GM18868 (cell line): ENCODE measurements at regions not wholly inside any gene's neighbourhood (a gene's known extent, or its start where the extent isn't known, plus 50 kb on each side); places are given as distances from the start of the nearest gene placed in this dataset.
"Not testable (repeated sequence)": the region's sequence is repeated elsewhere in the genome, so short reads cannot be mapped to it uniquely, and the experiment has no call there.

Source experiments
- ATAC-seq: cut with Tn5 transposase; IDR thresholded peaks from one replicate; pipeline ENCODE4 v1.9.1; 2021; ENCODE audit warnings: mild to moderate bottlenecking, moderate library complexity; ENCODE audit not compliant: unreplicated experiment

DNA sequence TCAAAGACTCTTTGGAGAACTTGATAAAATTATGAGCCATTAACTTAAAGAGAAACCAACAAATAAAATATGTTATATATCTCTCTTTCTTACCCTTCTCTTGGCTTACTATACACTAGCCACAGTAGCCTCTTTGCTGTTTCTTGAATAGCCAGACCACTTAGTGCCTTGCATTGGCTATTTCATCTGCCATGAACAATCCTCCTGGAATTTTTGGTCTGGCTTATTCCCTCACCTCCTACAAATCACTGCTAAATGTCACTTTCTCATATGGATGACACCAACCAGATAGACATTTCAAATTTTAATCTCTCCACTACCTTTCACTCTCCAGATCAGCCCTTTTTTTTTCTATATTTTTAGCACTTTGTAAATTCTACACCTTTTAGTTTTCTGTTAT lies 1581.7 kb downstream of the EFNA5 start:
- ATAC-seq: no peak

DNA sequence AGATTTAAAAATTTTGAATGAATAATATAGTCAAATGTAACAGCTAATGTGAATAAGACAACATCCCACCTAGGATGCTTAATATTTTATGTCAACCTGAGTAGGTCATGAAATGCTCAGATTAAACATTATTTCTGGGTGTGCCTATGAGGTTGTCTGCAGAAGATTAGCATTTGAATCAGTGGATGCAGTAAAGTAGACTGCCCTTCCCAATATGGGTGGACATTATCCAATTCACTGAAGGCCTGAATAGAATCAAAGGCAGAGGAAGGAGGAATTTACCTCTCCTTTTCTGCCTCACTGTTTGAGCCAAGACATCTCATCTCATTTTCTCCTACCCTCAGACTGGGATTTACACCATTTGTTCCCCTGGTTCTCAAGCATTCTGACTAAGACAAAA lies 1582.3 kb downstream of the EFNA5 start:
- ATAC-seq: no peak

DNA sequence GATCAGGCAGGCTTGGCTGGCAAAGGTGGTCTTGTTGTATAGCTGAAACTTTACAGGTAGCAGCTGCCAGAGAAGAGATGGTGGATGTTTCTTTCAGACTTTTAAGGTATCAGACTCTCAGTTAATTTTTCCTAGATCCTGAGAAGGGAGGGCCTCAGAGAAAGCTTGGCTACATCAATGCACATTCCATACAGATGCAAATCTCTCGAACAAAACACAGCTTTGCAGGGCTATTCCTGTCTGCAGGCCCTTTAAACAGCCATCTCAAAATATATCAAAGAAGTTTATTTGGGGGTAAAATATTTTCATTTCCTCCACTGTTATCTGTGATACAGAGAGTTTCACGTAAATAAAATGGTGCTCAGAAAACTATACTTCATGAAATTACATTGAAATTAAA lies 1584.4 kb downstream of the EFNA5 start:
- ATAC-seq: no peak

DNA sequence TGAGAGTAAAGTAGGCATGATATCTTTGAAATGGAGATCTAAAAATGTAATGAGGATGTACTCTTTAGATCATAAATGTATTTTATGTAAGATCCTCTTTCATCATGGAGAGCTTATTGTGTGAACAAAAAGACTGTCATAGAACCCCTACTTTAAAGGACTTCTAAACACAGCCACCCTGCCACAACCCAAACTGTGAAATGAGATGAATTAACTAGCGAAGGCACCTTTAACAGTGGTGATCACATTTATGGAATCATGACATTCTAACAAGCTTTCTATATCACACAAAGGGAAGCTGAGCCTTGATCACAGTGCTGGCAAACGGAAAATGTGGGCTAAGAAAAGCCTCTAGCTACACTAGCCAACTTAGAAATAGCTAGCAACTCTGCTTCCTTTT lies 1585.2 kb downstream of the EFNA5 start:
- ATAC-seq: no peak

GRCh38 chr5:106085136-106085535 lies 1585.6 kb downstream of the EFNA5 start:
- no peak for ATAC-seq

GRCh38 chr5:106080535-106080934 lies 1590.2 kb downstream of the EFNA5 start:
- ATAC-seq: no peak

- ATAC-seq: no peak
Measured at GRCh38 chr5:106076655-106077054, 1594.1 kb downstream of the EFNA5 start.

GRCh38 chr5:106072208-106072607 lies 1598.5 kb downstream of the EFNA5 start:
- ATAC-seq: no peak

GRCh38 chr5:106047341-106047740 lies 1623.4 kb downstream of the EFNA5 start:
- ATAC-seq: no peak

- ATAC-seq: not testable (repeated sequence)
Measured at GRCh38 chr5:106032069-106032468, 1638.7 kb downstream of the EFNA5 start.

DNA sequence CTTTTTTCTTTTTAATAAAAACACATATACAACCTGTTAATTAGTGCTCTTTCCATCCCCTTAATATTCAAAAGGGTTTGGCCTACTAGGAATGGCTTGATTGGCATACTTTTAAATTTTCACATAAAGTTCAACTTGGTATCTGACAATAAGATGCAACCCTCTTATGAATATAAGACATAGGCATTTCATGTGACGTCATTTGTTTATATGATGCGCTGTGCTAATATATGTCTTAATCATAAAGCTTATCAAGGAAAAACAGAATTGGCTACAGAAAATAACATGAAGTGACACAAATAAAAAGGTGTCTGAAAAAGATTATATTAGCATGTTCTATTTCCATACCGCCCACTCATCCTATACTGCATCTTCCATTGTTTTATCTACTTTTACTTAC lies 1642.4 kb downstream of the EFNA5 start:
- no peak for ATAC-seq

DNA sequence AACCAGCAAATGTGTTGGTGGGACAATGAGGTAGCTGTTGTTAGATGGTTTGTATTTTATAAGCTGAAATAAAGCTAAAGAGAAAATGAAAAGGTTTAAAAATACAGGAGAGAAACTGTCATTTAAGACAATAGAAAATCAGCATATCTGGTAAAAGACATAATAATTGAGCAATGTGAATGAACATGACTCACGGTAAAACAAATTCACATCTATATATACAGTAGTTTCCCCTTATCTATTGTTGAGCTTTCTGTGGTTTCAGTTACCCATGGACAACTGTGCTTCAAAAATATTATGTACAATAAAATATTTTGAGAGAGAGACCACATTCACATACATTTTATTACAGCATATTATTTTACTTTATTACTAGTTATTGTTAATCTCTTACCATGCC lies 1649.8 kb downstream of the EFNA5 start:
- no peak for ATAC-seq

GRCh38 chr5:106019261-106019660 lies 1651.5 kb downstream of the EFNA5 start:
- ATAC-seq: no peak

DNA sequence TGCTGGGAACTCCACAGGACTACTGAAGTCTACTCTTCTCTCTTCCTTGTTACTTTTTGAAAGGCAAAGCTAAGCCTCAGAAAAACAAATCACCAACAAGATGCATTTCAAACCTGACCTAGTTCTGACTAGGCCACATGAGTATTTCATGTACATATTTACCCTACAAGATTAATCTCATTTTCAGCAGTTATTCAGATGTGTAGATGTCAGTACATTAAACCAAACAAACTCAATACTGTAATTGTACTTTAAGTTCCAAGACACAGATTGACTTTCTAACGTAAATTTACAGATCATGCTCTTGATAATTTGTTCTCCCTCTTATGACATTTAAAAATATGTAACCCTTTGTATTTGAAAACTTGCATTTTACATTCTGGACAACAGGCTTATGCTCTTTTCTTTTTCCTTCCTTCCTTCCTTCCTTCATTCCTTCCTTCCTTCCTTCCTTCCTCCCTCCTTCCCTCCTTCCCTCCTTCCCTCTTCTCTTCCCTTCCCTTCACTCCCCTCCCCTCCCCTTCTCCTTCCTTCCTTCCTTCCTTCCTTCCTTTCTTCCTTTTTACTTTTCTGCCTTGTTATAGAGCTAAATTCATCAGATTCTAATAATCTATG lies 1653.4 kb downstream of the EFNA5 start:
- ATAC-seq: no peak

- no peak for ATAC-seq
Measured at GRCh38 chr5:106014262-106014661, 1656.5 kb downstream of the EFNA5 start.

- peak; percentile 79 for ATAC-seq
Measured at GRCh38 chr5:106006242-106006641, 1664.5 kb downstream of the EFNA5 start.

- ATAC-seq: not testable (repeated sequence)
Measured at GRCh38 chr5:105998991-105999390, 1671.7 kb downstream of the EFNA5 start.

DNA sequence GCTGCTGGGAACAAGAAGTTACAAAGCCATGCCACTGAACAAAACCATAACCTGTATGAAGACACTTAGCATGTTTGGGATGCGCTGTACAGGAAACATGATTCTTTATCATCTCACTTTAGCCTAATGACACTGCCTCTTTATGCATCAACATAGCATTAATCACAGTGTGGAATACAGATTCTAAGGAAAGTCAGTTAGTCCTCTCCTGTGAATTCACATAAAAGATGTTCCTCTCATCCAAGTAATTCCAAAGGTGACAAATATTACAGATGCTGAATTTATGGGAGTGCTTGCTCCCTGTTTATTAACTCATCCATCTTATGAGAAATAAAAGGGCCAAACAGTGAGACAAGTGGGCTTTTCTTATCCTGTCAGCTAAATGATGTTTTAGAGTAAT lies 1677.7 kb downstream of the EFNA5 start:
- ATAC-seq: no peak

GRCh38 chr5:105982526-105982925 lies 1688.2 kb downstream of the EFNA5 start:
- no peak for ATAC-seq

DNA sequence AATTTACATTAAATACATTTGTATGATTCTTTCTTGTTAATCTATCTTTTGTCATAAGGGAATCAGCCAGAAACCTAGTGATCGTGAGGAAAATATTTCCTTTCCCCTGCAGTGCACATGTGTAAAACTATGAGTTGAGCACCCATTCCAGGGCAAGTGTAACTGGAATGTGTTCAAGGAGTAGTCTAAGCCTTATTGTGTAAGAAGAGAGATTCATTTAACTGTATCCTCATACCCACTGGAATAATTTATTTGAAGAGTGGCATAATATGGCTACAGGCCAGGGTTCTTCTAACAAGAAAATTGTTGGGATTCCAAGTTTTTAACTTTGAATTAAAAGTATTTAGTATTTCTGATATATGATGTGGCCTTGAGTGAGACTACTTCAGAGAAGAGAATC lies 1692.7 kb downstream of the EFNA5 start:
- no peak for ATAC-seq

- no peak for ATAC-seq
Measured at GRCh38 chr5:105977163-105977562, 1693.6 kb downstream of the EFNA5 start.

DNA sequence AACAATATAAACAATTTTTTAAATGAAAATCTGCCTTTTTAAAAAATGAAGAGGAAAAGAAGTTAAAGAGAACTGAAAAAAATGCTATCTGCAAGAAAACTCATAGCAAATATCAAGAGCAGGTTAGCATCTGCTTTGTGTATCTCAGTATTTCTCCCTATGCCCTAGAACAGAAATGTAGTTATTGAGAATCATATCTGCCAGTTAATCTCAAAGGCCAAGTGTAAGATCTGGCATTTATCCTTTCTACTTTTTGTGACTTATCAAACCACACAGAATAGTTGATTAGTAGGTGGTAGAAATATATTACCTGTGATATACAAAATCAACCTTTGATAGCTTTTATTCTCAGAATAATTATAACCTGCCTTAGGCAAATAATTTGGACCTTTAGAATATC lies 1699.8 kb downstream of the EFNA5 start:
- ATAC-seq: no peak

GRCh38 chr5:105968981-105969380 lies 1701.8 kb downstream of the EFNA5 start:
- ATAC-seq: no peak
